Fibroblast of pulmonary artery (primary cell): ENCODE measurements at regions not wholly inside any gene's neighbourhood (a gene's known extent, or its start where the extent isn't known, plus 50 kb on each side); places are given as distances from the start of the nearest gene placed in this dataset.

Experiments used
- DNase-seq: peaks from one replicate; pipeline ENCODE4 v3.0.0-alpha.2; 2010; ENCODE audit warnings: low read depth
- H3K4me3 ChIP-seq: replicated peaks from 2 replicates; pipeline ENCODE4 v1.5.1; 2011; ENCODE audit warnings: low read depth, mild to moderate bottlenecking, control low read depth, low read length, moderate library complexity
- CTCF ChIP-seq: IDR thresholded peaks from 2 replicates; pipeline ENCODE4 v1.5.1; 2011; ENCODE audit warnings: mild to moderate bottlenecking, control low read depth, low read length, inconsistent platforms; ENCODE audit errors: missing control alignments

DNA sequence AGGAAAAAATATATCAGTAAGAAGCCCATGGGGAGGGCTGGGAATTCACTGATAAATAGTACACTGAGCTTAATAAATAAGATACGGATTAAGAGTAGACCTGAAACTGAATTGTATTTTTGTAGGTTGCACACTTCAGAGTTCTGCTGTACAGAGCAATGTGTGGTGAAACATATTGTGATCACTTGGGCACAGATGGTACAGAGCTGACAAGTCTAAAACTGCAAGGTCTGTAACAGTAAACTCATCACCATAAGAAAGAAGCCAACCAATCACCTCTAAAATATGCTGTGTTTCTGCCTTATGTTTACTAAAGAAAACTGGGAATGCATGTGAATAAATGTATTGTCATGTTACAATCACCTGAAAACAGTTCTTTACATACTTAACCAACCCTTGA lies 360.7 kb downstream of the MRPL39 start:
- no peak overlapping the region for H3K4me3 ChIP-seq
- no peak for TF ChIP-seq CTCF
- DNase-seq = no peak

GRCh38 chr21:25244735-25245134 lies 362.5 kb downstream of the MRPL39 start:
- H3K4me3 ChIP-seq = no peak overlapping the region
- no peak for TF ChIP-seq CTCF
- DNase-seq = no peak

GRCh38 chr21:25243808-25244207 lies 363.5 kb downstream of the MRPL39 start:
- DNase-seq = no peak
- H3K4me3 ChIP-seq = no peak overlapping the region
- TF ChIP-seq CTCF = no peak

DNA sequence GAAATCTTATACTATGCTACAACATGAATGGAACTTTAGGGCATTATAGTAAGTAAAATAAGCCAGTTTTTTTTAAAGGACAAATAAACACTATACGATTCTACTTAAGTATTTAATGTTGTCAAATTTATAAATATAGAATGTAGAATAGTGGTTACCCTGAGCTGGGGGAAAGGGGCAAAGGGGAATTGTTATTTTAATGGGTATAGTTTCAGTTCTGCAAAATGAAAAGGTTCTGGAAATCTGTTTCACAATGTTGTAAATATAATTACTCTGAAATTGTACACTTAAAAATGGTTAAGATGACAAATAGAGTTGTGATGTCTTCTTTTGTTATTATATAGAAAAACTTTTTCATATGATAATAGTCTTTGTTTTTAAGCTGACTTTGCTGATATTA lies 366.3 kb downstream of the MRPL39 start:
- no peak overlapping the region for H3K4me3 ChIP-seq
- no peak for DNase-seq
- TF ChIP-seq CTCF = no peak

DNA sequence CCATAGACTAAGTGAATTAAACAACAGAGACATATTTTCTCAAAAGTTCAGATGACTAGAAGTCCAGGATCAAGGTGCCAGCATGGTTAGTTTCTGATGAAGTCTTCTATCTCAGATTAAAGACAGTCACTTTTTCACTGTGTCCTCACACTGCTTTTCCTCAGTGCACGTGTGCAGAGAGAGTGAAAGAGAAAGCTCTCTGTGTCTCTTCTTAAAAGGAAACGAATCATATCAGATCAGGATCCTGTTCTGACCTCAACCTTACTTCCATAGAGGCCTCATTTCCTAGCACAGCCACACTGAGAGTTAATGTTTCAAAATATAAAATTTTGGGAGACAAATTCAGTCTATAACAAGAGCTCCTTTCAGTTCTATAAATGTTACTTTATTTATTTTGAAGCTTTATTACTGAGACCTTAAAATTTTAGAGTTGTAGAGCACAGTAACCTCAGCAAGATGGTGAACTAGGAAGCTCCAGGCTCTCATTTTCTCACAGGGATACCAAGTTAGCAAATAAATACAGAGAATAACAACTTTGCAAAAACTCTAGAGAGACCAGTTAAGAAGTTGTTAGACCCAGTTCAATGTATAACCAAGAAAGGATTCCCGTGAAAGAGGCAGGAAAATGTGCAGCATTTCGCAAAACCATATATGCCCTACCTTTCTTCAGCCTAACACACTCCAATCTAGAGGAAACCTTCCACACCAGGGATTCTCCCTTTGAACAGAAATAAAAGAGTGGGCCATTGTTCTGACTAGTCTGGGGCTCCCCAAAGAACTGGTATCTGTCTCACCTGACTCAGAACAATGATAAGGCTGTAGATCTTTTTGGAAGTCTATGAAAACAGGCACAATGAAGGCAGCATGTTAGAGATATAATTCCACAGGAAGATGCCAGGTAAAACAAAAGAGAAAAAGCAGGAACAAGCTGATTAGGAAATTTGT lies 372.2 kb downstream of the MRPL39 start:
- no peak for DNase-seq
- no peak overlapping the region for H3K4me3 ChIP-seq
- no peak for TF ChIP-seq CTCF

GRCh38 chr21:25220954-25221353 lies 386.3 kb downstream of the MRPL39 start:
- no peak for TF ChIP-seq CTCF
- no peak overlapping the region for H3K4me3 ChIP-seq
- no peak for DNase-seq

DNA sequence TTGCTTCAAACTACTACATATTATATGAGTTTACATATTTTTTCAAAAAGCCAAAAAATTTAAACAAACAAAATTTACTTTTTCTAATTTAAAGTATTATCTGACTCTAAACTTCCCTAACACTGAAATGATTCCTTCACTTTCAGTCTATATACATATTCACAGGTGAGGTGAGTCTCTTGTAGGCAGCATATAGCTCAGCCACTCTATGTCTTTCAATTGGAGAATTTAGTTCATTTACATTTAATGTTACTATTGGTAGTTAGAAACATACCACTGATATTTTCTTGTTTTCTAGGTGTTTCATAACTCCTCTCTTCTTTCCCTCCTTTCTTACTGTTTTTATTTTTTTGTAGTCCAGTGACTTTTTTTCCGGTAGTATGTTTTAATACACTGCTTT lies 387.1 kb downstream of the MRPL39 start:
- TF ChIP-seq CTCF = no peak
- DNase-seq = no peak
- H3K4me3 ChIP-seq = no peak overlapping the region
